GM12878 (cell line): ENCODE measurements at regions not wholly inside any gene's neighbourhood (a gene's known extent, or its start where the extent isn't known, plus 50 kb on each side); places are given as distances from the start of the nearest gene placed in this dataset.

Experiments used
- ATAC-seq: fragments of 200-7000 bp; cut with Tn5 transposase; 3 replicates; pipeline ENCODE4 v1.9.1; 2020; ENCODE audit warnings: mild to moderate bottlenecking, moderate library complexity
- BruUV-seq: library from RNA; stranded (reverse); fragments of 400-500 nt; replicated peaks from 2 replicates; lab custom pipeline; 2021; lab: Mats Ljungman, UMichigan
- CTCF ChIA-PET: fragments of 300-600 bp; sonication (Branson Sonifier 250); formaldehyde crosslinking; extraction: SDS; loops from one replicate; lab custom pipeline; 2021; ENCODE audit warnings: inconsistent platforms; lab: Yijun Ruan, JAX
- POLR2A ChIA-PET: fragments of 350-600 bp; formaldehyde crosslinking; extraction: SDS; loops from one replicate; lab custom pipeline; 2021; ENCODE audit warnings: inconsistent platforms; lab: Charles Lee
- RAD21 ChIA-PET: fragments of 300-600 bp; sonication (Branson Sonifier 250); formaldehyde crosslinking; loops from one replicate; lab custom pipeline; 2023; ENCODE audit warnings: antibody characterized with exemption; ENCODE audit not compliant: unreplicated experiment; lab: Charles Lee
- SMC1A ChIA-PET: fragments of 300-600 bp; sonication (Branson Sonifier 250); formaldehyde crosslinking; loops from one replicate; lab custom pipeline; 2023; ENCODE audit not compliant: unreplicated experiment, uncharacterized antibody; lab: Charles Lee
- DNase-seq: peaks from one replicate; pipeline ENCODE4 v3.0.0-alpha.2; 2011; ENCODE audit warnings: low read depth, low spot score
- FAIRE-seq: peaks from 3 replicates; lab custom pipeline; 2011; peaks lifted over from hg19 to GRCh38; lab: Jason Lieb, UNC
- H2AFZ ChIP-seq: 2 replicates; pipeline ENCODE4 v1.6.0; 2011; ENCODE audit warnings: low read depth, low read length, control low read depth; ENCODE audit not compliant: control insufficient read depth
- H3K27ac ChIP-seq: 2 replicates; pipeline ENCODE4 v1.5.1; 2011; ENCODE audit warnings: control low read depth; ENCODE audit not compliant: control insufficient read depth, insufficient read depth
- H3K27me3 ChIP-seq, 2 experiments: replicated peaks in 1 of 2; 2 replicates each; pipeline versions ENCODE4 v1.6.0 to v1.6.1; 2011; ENCODE audit warnings: low read length in 1 of 2; ENCODE audit not compliant: control insufficient read depth in 2 of 2, insufficient read depth in 2 of 2
- H3K36me3 ChIP-seq, 2 experiments: 2 replicates each; pipeline ENCODE4 v1.5.1; 2011; ENCODE audit warnings: low read length in 1 of 2; ENCODE audit not compliant: control insufficient read depth in 2 of 2, insufficient read depth in 2 of 2
- H3K4me1 ChIP-seq: 2 replicates; pipeline ENCODE4 v1.6.1; 2011; ENCODE audit warnings: mild to moderate bottlenecking, low read length, moderate library complexity, mixed read lengths; ENCODE audit not compliant: control insufficient read depth, insufficient read depth
- H3K4me2 ChIP-seq: 2 replicates; pipeline ENCODE4 v1.6.0; 2011; ENCODE audit warnings: control low read depth; ENCODE audit not compliant: control insufficient read depth, insufficient read depth
- H3K4me3 ChIP-seq: fragments of 200-600 bp; sonication (generic); 2 replicates; pipeline ENCODE4 v1.5.1; 2016
- H3K79me2 ChIP-seq: 2 replicates; pipeline ENCODE4 v1.6.0; 2011; ENCODE audit warnings: low read length; ENCODE audit not compliant: control insufficient read depth, insufficient read depth
- H3K9ac ChIP-seq: 2 replicates; pipeline ENCODE4 v1.8.0; 2011; ENCODE audit warnings: low read length, control low read depth, mixed read lengths; ENCODE audit not compliant: control insufficient read depth, insufficient read depth
- H3K9me3 ChIP-seq: replicated peaks from 3 replicates; pipeline ENCODE4 v1.5.1; 2011; ENCODE audit warnings: mild to moderate bottlenecking, low read length; ENCODE audit not compliant: control insufficient read depth, insufficient read depth
- H4K20me1 ChIP-seq: 2 replicates; pipeline ENCODE4 v1.6.0; 2011; ENCODE audit not compliant: control insufficient read depth, insufficient read depth
- BACH1 ChIP-seq: fragments of 450-650 bp; IDR thresholded peaks from 2 replicates; pipeline ENCODE4 v1.6.1; 2017; ENCODE audit warnings: mild to moderate bottlenecking, borderline replicate concordance
- BMI1 ChIP-seq: fragments of 450-650 bp; IDR thresholded peaks from 2 replicates; pipeline ENCODE4 v1.6.1; 2016; ENCODE audit warnings: mild to moderate bottlenecking, moderate library complexity, borderline replicate concordance
- EP300 ChIP-seq, 2 experiments: fragments of 150-350 bp in 1 of 2; IDR thresholded peaks; 2 replicates each; pipeline ENCODE4 v1.6.1; 2011 to 2012; ENCODE audit warnings: low read depth in 2 of 2, low read length in 2 of 2, borderline replicate concordance in 1 of 2, improper control_type of control experiment in 1 of 2, inconsistent platforms in 1 of 2; ENCODE audit not compliant: control insufficient read depth in 1 of 2
- HDAC6 ChIP-seq: fragments of 200-600 bp; sonication (generic); IDR thresholded peaks from one replicate; pipeline ENCODE4 v1.8.0; 2017; ENCODE audit warnings: antibody characterized with exemption; ENCODE audit not compliant: unreplicated experiment
- IKZF2 ChIP-seq, 2 experiments: fragments of 450-650 bp; IDR thresholded peaks; 2 replicates each; pipeline ENCODE4 v1.6.1; 2017; ENCODE audit warnings: mild to moderate bottlenecking in 2 of 2, moderate library complexity in 2 of 2
- KAT2A ChIP-seq: conservative IDR thresholded peaks from 2 replicates; pipeline ENCODE4 v1.6.1; 2011; ENCODE audit warnings: low read depth, low read length; ENCODE audit not compliant: control insufficient read depth
- LARP7 ChIP-seq: fragments of 450-650 bp; IDR thresholded peaks from 2 replicates; pipeline ENCODE4 v1.6.1; 2017; ENCODE audit warnings: mild to moderate bottlenecking
- MEF2A ChIP-seq: IDR thresholded peaks from 2 replicates; pipeline ENCODE4 v1.6.1; 2011; ENCODE audit warnings: low read depth, mild to moderate bottlenecking, low read length, moderate library complexity; ENCODE audit not compliant: insufficient read depth
- MYC ChIP-seq: IDR thresholded peaks from 2 replicates; pipeline ENCODE4 v1.6.1; 2011; ENCODE audit warnings: mild to moderate bottlenecking, low read length, moderate library complexity, inconsistent platforms; ENCODE audit not compliant: insufficient read depth, insufficient replicate concordance, insufficient read length, severe bottlenecking
- RBBP5 ChIP-seq: fragments of 200-600 bp; sonication (generic); conservative IDR thresholded peaks from 2 replicates; pipeline ENCODE4 v1.6.1; 2016
- ZBED1 ChIP-seq: IDR thresholded peaks from 2 replicates; pipeline ENCODE4 v1.6.1; 2016; ENCODE audit warnings: borderline replicate concordance
- ZBTB11 ChIP-seq: fragments of 450-650 bp; formaldehyde crosslinking; IDR thresholded peaks from 2 replicates; pipeline ENCODE4 v1.5.0; 2022; ENCODE audit warnings: mild to moderate bottlenecking, missing genetic modification characterization
- WGBS: methylation state at CpG from one replicate; pipeline ENCODE4 v1.1.6; 2016; ENCODE audit warnings: low lambda C conversion rate; ENCODE audit not compliant: insufficient replicate concordance, insufficient coverage; ENCODE audit errors: missing lambda C conversion rate; 5-methylcytosine and 5-hydroxymethylcytosine counted together
- in situ Hi-C: fragments of 300-500 bp; cut with MboI; formaldehyde crosslinking; loops from 9 replicates; pipeline ENCODE4 v1.14.3; 2018; ENCODE audit warnings: mixed read lengths
- intact Hi-C: fragments of 100-400 bp; cut with micrococcal nuclease; formaldehyde crosslinking; loops from one replicate; pipeline ENCODE4 v1.14.2; 2022; ENCODE audit not compliant: unreplicated experiment

DNA sequence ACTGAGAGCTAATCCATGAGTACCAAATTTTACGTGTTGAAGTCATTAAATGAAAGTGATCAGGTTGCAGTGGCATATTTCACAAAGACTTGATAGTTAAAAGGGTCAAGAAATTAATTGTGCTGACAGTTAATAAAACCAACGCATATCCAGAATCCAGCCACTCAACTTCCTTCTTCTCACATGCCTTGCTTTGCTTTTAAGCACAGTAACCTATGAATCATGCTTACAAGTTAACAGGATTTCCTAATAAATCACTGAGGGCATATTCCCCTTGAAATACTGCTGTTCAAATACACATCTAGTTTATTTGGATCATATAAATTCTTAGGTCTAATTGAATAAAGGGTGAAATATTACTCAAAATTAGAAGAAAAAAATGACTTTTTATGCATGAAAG is 801.5 kb upstream of the EPHA6 start:
- WGBS: 0% methylated on average over 2 of the region's 2 CpGs
- SMC1A ChIA-PET: no interaction called here
- RAD21 ChIA-PET: no interaction called here
- DNase-seq (no peak), FAIRE-seq (no peak), ATAC-seq (no peak)
- intact Hi-C loops: no loop called here
- BruUV-seq: no TSS peak
- in situ Hi-C loops: no loop called here
- Histone ChIP-seq H3K9me3 (no peaks in the 10 kb centered on the region), H2AFZ (no peak overlapping the region), H3K9ac (no peak overlapping the region), H3K4me1 (no peaks in the 10 kb centered on the region), H3K27ac (no peak overlapping the region), H3K36me3 (no peaks in the 10 kb centered on the region), H3K27me3 (no peaks in the 10 kb centered on the region), H3K4me2 (no peak overlapping the region), H3K79me2 (no peaks in the 10 kb centered on the region), H3K4me3 (no peak overlapping the region), H4K20me1 (no peaks in the 10 kb centered on the region)
- CTCF ChIA-PET: no interaction called here
- POLR2A ChIA-PET: no interaction called here
- TF ChIP-seq ZBED1 (no peak), ZBTB11 (CRISPR knock-in tag) (no peak), MYC (no peak), LARP7 (no peak), EP300 (IDR thresholded peaks at IDR 0.05; ENCODE audit: borderline replicate concordance in 1 of 2, control insufficient read depth in 1 of 2, low read depth in 2 of 2, low read length in 2 of 2) (no peak), IKZF2 (IDR thresholded peaks at IDR 0.05) (no peak), MEF2A (no peak), BACH1 (no peak), KAT2A (no peak), HDAC6 (no peak), BMI1 (no peak), RBBP5 (no peak)
